ENCODE measurements at regions not wholly inside any gene's neighbourhood (a gene's known extent, or its start where the extent isn't known, plus 50 kb on each side); places are given as distances from the start of the nearest gene placed in this dataset.
"Not testable (repeated sequence)": the region's sequence is repeated elsewhere in the genome, so short reads cannot be mapped to it uniquely, and the experiment has no call there.

DNA sequence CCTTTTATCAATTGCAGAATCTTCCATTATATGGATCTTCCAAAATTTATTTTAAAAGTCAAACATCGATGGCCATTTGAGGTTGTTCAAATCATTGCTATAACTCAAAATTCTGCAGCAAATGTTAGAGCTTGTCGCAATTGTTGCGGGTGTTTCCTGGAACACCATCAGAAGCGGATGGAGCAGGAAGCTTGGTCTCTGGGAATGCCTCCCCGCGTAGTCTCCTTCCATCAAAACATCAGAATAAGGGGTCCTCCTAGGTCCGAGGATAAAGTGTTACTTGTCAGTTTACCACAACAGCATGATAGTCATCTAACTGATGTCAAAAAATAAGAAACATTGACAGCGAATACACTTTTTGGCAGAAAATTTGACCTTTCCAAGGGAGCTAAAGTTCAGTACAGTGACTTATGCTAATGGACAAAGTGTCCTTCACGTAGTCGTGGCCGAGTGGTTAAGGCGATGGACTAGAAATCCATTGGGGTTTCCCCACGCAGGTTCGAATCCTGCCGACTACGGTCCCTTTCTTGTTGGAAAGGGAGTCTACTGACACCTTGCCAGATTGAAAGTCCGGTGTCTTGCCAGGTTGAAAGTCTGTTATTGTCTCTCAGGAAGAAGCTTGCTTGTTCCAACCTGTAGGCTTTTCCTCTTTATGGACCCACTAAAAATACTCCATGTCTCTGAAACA is 59.0 kb upstream of the ZNF184 start:
- H3K4me1 ChIP-seq (ENCODE audit: control insufficient read depth, insufficient read depth, low read length) = no peaks in the 10 kb centered on the region
- intact Hi-C loops (cut with micrococcal nuclease) = no loop called here
- H3K4ac ChIP-seq (ENCODE audit: low read depth, low read length) = no peak overlapping the region
- H2AK5ac ChIP-seq (ENCODE audit: low read depth, low read length) = no peak overlapping the region
- no peak overlapping the region for H4K91ac ChIP-seq (ENCODE audit: insufficient read depth, low read depth, low read length)
- H2AFZ ChIP-seq (replicated peaks; ENCODE audit: low read length, poor library complexity) = no peak overlapping the region
- H3K18ac ChIP-seq (ENCODE audit: low read depth, low read length) = no peak overlapping the region
- ChIA-PET CTCF (no interaction called here), POLR2A (ENCODE audit: unreplicated experiment) (no interaction called here)
- no peak for TF ChIP-seq CHD1 (IDR thresholded peaks at IDR 0.05; ENCODE audit: low read depth, low read length)
- TF ChIP-seq, protein P1, sequence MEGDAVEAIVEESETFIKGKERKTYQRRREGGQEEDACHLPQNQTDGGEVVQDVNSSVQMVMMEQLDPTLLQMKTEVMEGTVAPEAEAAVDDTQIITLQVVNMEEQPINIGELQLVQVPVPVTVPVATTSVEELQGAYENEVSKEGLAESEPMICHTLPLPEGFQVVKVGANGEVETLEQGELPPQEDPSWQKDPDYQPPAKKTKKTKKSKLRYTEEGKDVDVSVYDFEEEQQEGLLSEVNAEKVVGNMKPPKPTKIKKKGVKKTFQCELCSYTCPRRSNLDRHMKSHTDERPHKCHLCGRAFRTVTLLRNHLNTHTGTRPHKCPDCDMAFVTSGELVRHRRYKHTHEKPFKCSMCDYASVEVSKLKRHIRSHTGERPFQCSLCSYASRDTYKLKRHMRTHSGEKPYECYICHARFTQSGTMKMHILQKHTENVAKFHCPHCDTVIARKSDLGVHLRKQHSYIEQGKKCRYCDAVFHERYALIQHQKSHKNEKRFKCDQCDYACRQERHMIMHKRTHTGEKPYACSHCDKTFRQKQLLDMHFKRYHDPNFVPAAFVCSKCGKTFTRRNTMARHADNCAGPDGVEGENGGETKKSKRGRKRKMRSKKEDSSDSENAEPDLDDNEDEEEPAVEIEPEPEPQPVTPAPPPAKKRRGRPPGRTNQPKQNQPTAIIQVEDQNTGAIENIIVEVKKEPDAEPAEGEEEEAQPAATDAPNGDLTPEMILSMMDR (conservative IDR thresholded peaks at IDR 0.05; ENCODE audit: low read depth, low read length) = no peak
- TF ChIP-seq, protein P2, sequence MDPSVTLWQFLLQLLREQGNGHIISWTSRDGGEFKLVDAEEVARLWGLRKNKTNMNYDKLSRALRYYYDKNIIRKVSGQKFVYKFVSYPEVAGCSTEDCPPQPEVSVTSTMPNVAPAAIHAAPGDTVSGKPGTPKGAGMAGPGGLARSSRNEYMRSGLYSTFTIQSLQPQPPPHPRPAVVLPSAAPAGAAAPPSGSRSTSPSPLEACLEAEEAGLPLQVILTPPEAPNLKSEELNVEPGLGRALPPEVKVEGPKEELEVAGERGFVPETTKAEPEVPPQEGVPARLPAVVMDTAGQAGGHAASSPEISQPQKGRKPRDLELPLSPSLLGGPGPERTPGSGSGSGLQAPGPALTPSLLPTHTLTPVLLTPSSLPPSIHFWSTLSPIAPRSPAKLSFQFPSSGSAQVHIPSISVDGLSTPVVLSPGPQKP (IDR thresholded peaks at IDR 0.05; ENCODE audit: borderline replicate concordance, low read depth, low read length) = no peak
- TF ChIP-seq MAFK (IDR thresholded peaks at IDR 0.05; ENCODE audit: low read depth, low read length) = no peak
- H3K79me1 ChIP-seq (ENCODE audit: low read depth in 1 of 2, low read length in 2 of 2) = no peaks in the 10 kb centered on the region
- H4K20me1 ChIP-seq (ENCODE audit: insufficient read depth, low read length) = no peaks in the 10 kb centered on the region
- H2AK9ac ChIP-seq (replicated peaks; ENCODE audit: low read depth, low read length, poor library complexity) = no peak overlapping the region
- H3K36me3 ChIP-seq (ENCODE audit: control insufficient read depth, insufficient read depth, low read length) = no peaks in the 10 kb centered on the region
- ATAC-seq (ENCODE audit: low read depth) = no peak
- H3K9me3 ChIP-seq (ENCODE audit: control insufficient read depth, insufficient read depth, low read length) = no peaks in the 10 kb centered on the region
- H3K27me3 ChIP-seq (ENCODE audit: control insufficient read depth, insufficient read depth, low read length) = no peaks in the 10 kb centered on the region
- H4K5ac ChIP-seq (ENCODE audit: low read depth, low read length) = no peak overlapping the region
- no peak overlapping the region for H3K4me3 ChIP-seq (ENCODE audit: insufficient read depth, low read depth, low read length)
- no peak overlapping the region for H3K9ac ChIP-seq (ENCODE audit: low read depth, low read length)
- no peak for DNase-seq
- no peak overlapping the region for H2BK20ac ChIP-seq (ENCODE audit: low read depth, low read length)
- H3K56ac ChIP-seq (ENCODE audit: extremely low read depth, insufficient read depth, low read length) = no peak overlapping the region
- dilution Hi-C loops (cut with HindIII; ENCODE audit: low sequenced_read_pairs, unreplicated experiment) = no loop called here
- no peaks in the 10 kb centered on the region for H3K9me1 ChIP-seq (ENCODE audit: insufficient read depth, low read length)
- H3K4me2 ChIP-seq (ENCODE audit: low read depth, low read length) = no peak overlapping the region
- no peak overlapping the region for H4K8ac ChIP-seq (ENCODE audit: low read depth in 2 of 2, low read length in 2 of 2)
- no TSS peak for BruUV-seq (replicated peaks)
- H3K27ac ChIP-seq (ENCODE audit: insufficient read depth, low read length) = no peak overlapping the region
- no peak overlapping the region for H3K14ac ChIP-seq (replicated peaks; ENCODE audit: low read depth, low read length)
- H3K23ac ChIP-seq (ENCODE audit: low read depth, low read length) = no peak overlapping the region
- H2BK15ac ChIP-seq (ENCODE audit: low read depth, low read length) = no peak overlapping the region
- H2BK120ac ChIP-seq (ENCODE audit: low read depth, low read length) = no peak overlapping the region
- in situ Hi-C loops (cut with MboI; ENCODE audit: low sequenced_read_pairs) = no loop called here
- H2BK5ac ChIP-seq (ENCODE audit: low read depth, low read length, poor library complexity, severe bottlenecking) = no peak overlapping the region
- WGBS, 2 experiments (ENCODE audit: extremely low coverage in 2 of 2, insufficient read length in 1 of 2) = 84% methylated on average over 11 of the region's 17 CpGs; no CpG with 5 or more reads in 1 of the 2 experiments

DNA sequence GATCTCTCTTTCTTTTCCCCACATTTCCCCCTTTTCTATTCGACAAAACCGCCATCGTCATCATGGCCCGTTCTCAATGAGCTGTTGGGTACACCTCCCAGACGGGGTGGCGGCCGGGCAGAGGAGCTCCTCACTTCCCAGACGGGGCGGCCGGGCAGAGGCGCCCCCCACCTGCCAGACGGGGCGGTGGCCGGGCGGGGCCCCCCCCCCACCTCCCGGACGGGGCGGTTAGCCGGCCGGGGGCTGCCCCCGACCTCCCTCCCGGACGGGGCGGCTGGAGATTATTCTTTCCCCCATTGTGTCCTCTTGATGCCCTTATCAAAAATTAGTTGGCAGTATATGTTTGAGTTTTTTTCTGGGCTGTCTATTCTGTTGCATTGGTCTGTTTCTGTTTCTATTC is 56.9 kb upstream of the ZNF184 start:
- H2BK5ac ChIP-seq (ENCODE audit: low read depth, low read length, poor library complexity, severe bottlenecking); H3K4me3 ChIP-seq (ENCODE audit: insufficient read depth, low read depth, low read length); H3K9me1 ChIP-seq (ENCODE audit: insufficient read depth, low read length); H3K9ac ChIP-seq (ENCODE audit: low read depth, low read length); POLR2A ChIA-PET (ENCODE audit: unreplicated experiment); H2AFZ ChIP-seq (replicated peaks; ENCODE audit: low read length, poor library complexity); H3K36me3 ChIP-seq (ENCODE audit: control insufficient read depth, insufficient read depth, low read length); BruUV-seq (replicated peaks); H3K4me1 ChIP-seq (ENCODE audit: control insufficient read depth, insufficient read depth, low read length); H2BK120ac ChIP-seq (ENCODE audit: low read depth, low read length); H3K79me1 ChIP-seq (ENCODE audit: low read depth in 1 of 2, low read length in 2 of 2); H3K27me3 ChIP-seq (ENCODE audit: control insufficient read depth, insufficient read depth, low read length); H3K56ac ChIP-seq (ENCODE audit: extremely low read depth, insufficient read depth, low read length); H3K27ac ChIP-seq (ENCODE audit: insufficient read depth, low read length); H3K23ac ChIP-seq (ENCODE audit: low read depth, low read length); H4K20me1 ChIP-seq (ENCODE audit: insufficient read depth, low read length); intact Hi-C loops (cut with micrococcal nuclease); H3K4me2 ChIP-seq (ENCODE audit: low read depth, low read length); H4K5ac ChIP-seq (ENCODE audit: low read depth, low read length); dilution Hi-C loops (cut with HindIII; ENCODE audit: low sequenced_read_pairs, unreplicated experiment); H2AK9ac ChIP-seq (replicated peaks; ENCODE audit: low read depth, low read length, poor library complexity); H3K18ac ChIP-seq (ENCODE audit: low read depth, low read length); H3K4ac ChIP-seq (ENCODE audit: low read depth, low read length); H2AK5ac ChIP-seq (ENCODE audit: low read depth, low read length); H4K8ac ChIP-seq (ENCODE audit: low read depth in 2 of 2, low read length in 2 of 2); H3K14ac ChIP-seq (replicated peaks; ENCODE audit: low read depth, low read length); H2BK15ac ChIP-seq (ENCODE audit: low read depth, low read length); CTCF ChIA-PET; H3K9me3 ChIP-seq (ENCODE audit: control insufficient read depth, insufficient read depth, low read length); ATAC-seq (ENCODE audit: low read depth); DNase-seq; in situ Hi-C loops (cut with MboI; ENCODE audit: low sequenced_read_pairs); H4K91ac ChIP-seq (ENCODE audit: insufficient read depth, low read depth, low read length); H2BK20ac ChIP-seq (ENCODE audit: low read depth, low read length): not testable (repeated sequence)
- no CpG with 5 or more reads among the region's 24 CpGs for WGBS, 2 experiments (ENCODE audit: extremely low coverage in 2 of 2, insufficient read length in 1 of 2)

Measured in IMR-90 (cell line).